Fibroblast of lung (primary cell): ENCODE measurements at regions not wholly inside any gene's neighbourhood (a gene's known extent, or its start where the extent isn't known, plus 50 kb on each side); places are given as distances from the start of the nearest gene placed in this dataset.
A peak's percentile ranks its signal among the peaks of the same experiment; 100 is the strongest.

Experiments
- DNase-seq, 2 donors: peaks; one replicate each; pipeline versions ENCODE4 v3.0.0 to v3.0.0-alpha.2; 2010; ENCODE audit warnings: low read depth in 2 of 2
- H2AFZ ChIP-seq: 2 replicates; pipeline ENCODE4 v1.5.1; 2012; ENCODE audit warnings: low read length, control low read depth, inconsistent platforms
- H3K27ac ChIP-seq: 2 replicates; pipeline ENCODE4 v1.5.1; 2011; ENCODE audit warnings: low read length, control low read depth; ENCODE audit not compliant: insufficient read depth
- H3K27me3 ChIP-seq: 2 replicates; pipeline ENCODE4 v1.5.1; 2011; ENCODE audit warnings: mild to moderate bottlenecking, low read length; ENCODE audit not compliant: control insufficient read depth, insufficient read depth
- H3K36me3 ChIP-seq: 2 replicates; pipeline ENCODE4 v1.5.1; 2011; ENCODE audit warnings: low read length; ENCODE audit not compliant: control insufficient read depth, insufficient read depth
- H3K4me1 ChIP-seq: 2 replicates; pipeline ENCODE4 v1.5.1; 2011; ENCODE audit warnings: low read length; ENCODE audit not compliant: control insufficient read depth, insufficient read depth; ENCODE audit errors: extremely low read depth
- H3K4me2 ChIP-seq: 2 replicates; pipeline ENCODE4 v1.5.1; 2011; ENCODE audit warnings: low read length, control low read depth; ENCODE audit not compliant: insufficient read depth; ENCODE audit errors: extremely low read depth
- H3K4me3 ChIP-seq, 4 experiments: fragments of 200-600 bp in 1 of 4; sonication (generic) in 1 of 4; replicated peaks in 1 of 4; 2 replicates each; pipeline ENCODE4 v1.5.1; 2011 to 2016; ENCODE audit warnings: low read length in 4 of 4, low read depth in 3 of 4, mild to moderate bottlenecking in 3 of 4, control low read depth in 2 of 4, inconsistent platforms in 1 of 4, mixed read lengths in 1 of 4; ENCODE audit not compliant: insufficient read depth in 1 of 4; ENCODE audit errors: control extremely low read depth in 1 of 4
- H3K79me2 ChIP-seq: 2 replicates; pipeline ENCODE4 v1.5.1; 2012; ENCODE audit warnings: mild to moderate bottlenecking, low read length, inconsistent platforms; ENCODE audit not compliant: control insufficient read depth, insufficient read depth
- H3K9ac ChIP-seq: 2 replicates; pipeline ENCODE4 v1.5.1; 2011; ENCODE audit warnings: mild to moderate bottlenecking, low read length, control low read depth; ENCODE audit not compliant: insufficient read depth
- H3K9me3 ChIP-seq: 2 replicates; pipeline ENCODE4 v1.5.1; 2012; ENCODE audit warnings: low read depth, low read length; ENCODE audit not compliant: control insufficient read depth, insufficient read depth
- H4K20me1 ChIP-seq: 2 replicates; pipeline ENCODE4 v1.5.1; 2011; ENCODE audit warnings: low read length; ENCODE audit not compliant: control insufficient read depth, insufficient read depth; ENCODE audit errors: extremely low read depth
- EZH2 ChIP-seq: IDR thresholded peaks from 2 replicates; pipeline ENCODE4 v1.5.1; 2012; ENCODE audit warnings: low read length, control low read depth, mild to moderate bottlenecking; ENCODE audit errors: missing control alignments
- TF ChIP-seq, protein P1 (sequence below), 2 donors: IDR thresholded peaks in 1 of 2; conservative IDR thresholded peaks in 1 of 2; 1 replicate in 1 of 2; 2 replicates in 1 of 2; pipeline ENCODE4 v1.5.1; 2011 to 2012; ENCODE audit warnings: low read length in 2 of 2, control low read depth in 1 of 2, inconsistent platforms in 1 of 2, low read depth in 1 of 2, mild to moderate bottlenecking in 1 of 2

DNA sequence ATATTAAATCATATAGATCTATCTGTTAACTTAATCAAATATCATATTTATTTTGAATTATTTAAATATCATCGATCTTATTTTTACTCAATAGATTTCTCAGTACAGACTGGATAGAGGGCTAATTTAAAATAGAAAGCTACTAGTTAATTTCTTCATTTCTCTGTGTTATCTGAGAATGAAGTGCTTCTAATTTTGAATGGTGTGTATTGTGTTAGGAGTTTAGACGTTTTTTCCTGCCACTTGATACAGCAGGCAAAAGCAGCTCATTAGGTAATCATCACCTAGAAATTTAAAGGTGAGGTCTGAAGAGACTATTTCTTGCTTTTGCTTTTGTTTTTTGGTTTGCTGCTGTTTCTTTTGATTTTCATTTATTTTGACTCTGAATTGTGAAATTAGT lies 948.8 kb upstream of the TENM3 start:
- no peak overlapping the region for H3K27ac ChIP-seq

DNA sequence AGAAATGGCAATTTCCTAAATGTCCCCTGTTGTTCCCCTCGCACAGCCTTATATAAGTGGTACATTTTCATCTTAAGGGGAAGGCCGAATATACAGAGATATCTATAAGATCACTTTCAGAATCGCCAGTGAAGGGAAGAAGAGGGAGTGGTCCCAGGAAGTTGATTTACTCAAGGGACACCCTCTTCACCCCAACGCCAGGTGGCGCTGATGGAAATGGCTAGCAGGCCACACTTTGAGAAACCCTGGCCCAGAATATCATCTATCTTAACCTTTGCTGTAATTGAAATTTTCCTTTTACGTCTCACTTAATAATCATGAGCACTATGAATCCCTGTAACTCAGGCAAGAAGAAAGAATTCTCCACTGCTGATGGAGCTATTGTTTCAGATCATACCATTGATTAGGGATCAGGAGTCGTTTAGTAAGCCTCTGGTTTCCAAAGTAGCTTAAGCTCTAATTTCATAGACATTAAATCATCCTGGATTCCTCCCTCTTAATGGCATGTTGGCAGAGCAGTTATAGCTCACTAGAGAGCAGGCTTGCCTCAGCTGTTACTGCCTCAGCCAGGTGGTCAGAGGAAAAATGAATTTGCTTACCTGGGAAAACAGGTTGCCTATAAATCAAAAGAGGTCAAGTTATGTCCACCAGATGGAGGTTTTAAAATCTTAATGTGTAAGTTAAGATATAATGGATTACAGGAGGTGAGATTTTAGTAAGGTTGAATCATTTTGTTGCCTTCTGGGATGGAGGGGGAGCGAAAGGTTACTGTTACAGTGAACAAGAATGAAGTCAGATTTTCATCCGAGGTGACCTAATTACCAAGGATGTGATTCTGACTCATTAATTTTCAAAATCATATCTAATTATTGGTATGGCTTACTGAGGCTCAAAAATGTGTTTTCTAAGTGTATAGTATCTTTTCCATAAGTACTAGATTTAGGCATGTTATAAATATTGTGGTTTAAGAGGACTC lies 941.2 kb upstream of the TENM3 start:
- no peak overlapping the region for H3K4me3 ChIP-seq
- no peak overlapping the region for H3K27ac ChIP-seq
- H4K20me1 ChIP-seq = no peaks in the 10 kb centered on the region
- DNase-seq = peak; percentile 18 to 36
- TF ChIP-seq EZH2 = no peak
- TF ChIP-seq, protein P1, sequence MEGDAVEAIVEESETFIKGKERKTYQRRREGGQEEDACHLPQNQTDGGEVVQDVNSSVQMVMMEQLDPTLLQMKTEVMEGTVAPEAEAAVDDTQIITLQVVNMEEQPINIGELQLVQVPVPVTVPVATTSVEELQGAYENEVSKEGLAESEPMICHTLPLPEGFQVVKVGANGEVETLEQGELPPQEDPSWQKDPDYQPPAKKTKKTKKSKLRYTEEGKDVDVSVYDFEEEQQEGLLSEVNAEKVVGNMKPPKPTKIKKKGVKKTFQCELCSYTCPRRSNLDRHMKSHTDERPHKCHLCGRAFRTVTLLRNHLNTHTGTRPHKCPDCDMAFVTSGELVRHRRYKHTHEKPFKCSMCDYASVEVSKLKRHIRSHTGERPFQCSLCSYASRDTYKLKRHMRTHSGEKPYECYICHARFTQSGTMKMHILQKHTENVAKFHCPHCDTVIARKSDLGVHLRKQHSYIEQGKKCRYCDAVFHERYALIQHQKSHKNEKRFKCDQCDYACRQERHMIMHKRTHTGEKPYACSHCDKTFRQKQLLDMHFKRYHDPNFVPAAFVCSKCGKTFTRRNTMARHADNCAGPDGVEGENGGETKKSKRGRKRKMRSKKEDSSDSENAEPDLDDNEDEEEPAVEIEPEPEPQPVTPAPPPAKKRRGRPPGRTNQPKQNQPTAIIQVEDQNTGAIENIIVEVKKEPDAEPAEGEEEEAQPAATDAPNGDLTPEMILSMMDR (conservative IDR thresholded peaks at IDR 0.05 in 1 of 2, IDR thresholded peaks at IDR 0.05 in 1 of 2; ENCODE audit: low read depth in 1 of 2, low read length in 2 of 2) = peak in 1 of 2 donors; percentile 66
- H3K27me3 ChIP-seq = no peaks in the 10 kb centered on the region
- no peaks in the 10 kb centered on the region for H3K4me1 ChIP-seq
- no peaks in the 10 kb centered on the region for H3K79me2 ChIP-seq
- no peak overlapping the region for H3K4me2 ChIP-seq
- no peaks in the 10 kb centered on the region for H3K9me3 ChIP-seq
- no peak overlapping the region for H2AFZ ChIP-seq
- no peaks in the 10 kb centered on the region for H3K36me3 ChIP-seq
- no peak overlapping the region for H3K9ac ChIP-seq

More for the DNA sequence above, 948.8 kb upstream of the TENM3 start:
- H4K20me1 ChIP-seq = no peaks in the 10 kb centered on the region
- no peaks in the 10 kb centered on the region for H3K27me3 ChIP-seq
- no peaks in the 10 kb centered on the region for H3K79me2 ChIP-seq
- H2AFZ ChIP-seq = no peak overlapping the region
- no peak overlapping the region for H3K9ac ChIP-seq
- no peaks in the 10 kb centered on the region for H3K9me3 ChIP-seq
- DNase-seq = no peak
- H3K36me3 ChIP-seq = no peaks in the 10 kb centered on the region
- H3K4me3 ChIP-seq = no peak overlapping the region
- no peak for TF ChIP-seq EZH2
- TF ChIP-seq, protein P1 (conservative IDR thresholded peaks at IDR 0.05 in 1 of 2, IDR thresholded peaks at IDR 0.05 in 1 of 2; ENCODE audit: low read depth in 1 of 2, low read length in 2 of 2) = no peak
- no peak overlapping the region for H3K4me2 ChIP-seq
- H3K4me1 ChIP-seq = no peaks in the 10 kb centered on the region

DNA sequence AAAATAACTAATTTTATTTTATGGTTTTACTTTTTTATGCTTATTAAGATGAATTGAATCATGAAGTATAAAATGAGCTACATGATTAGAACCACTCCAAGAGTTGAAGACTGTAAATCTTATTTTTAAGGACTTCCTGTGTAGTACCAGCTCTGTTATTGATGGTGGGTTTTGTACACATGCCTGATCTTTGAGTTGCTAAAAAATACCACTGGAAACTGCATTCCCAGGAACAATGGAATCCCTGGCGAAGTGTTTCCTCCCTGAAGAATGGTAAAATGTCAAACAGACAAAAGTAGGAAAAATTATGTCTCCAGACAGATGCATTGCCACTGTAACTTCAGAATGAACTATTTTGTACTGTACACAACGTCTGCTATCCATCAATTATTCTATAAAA lies 935.4 kb upstream of the TENM3 start:
- no peak for DNase-seq
- H3K9ac ChIP-seq = no peak overlapping the region
- H3K27ac ChIP-seq = no peak overlapping the region
- no peaks in the 10 kb centered on the region for H3K27me3 ChIP-seq
- no peaks in the 10 kb centered on the region for H3K79me2 ChIP-seq
- no peaks in the 10 kb centered on the region for H3K36me3 ChIP-seq
- H3K4me2 ChIP-seq = no peak overlapping the region
- H2AFZ ChIP-seq = no peak overlapping the region
- no peaks in the 10 kb centered on the region for H3K9me3 ChIP-seq
- TF ChIP-seq, protein P1 (conservative IDR thresholded peaks at IDR 0.05 in 1 of 2, IDR thresholded peaks at IDR 0.05 in 1 of 2; ENCODE audit: low read depth in 1 of 2, low read length in 2 of 2) = no peak
- no peak for TF ChIP-seq EZH2
- no peaks in the 10 kb centered on the region for H4K20me1 ChIP-seq
- no peak overlapping the region for H3K4me3 ChIP-seq
- H3K4me1 ChIP-seq = no peaks in the 10 kb centered on the region
